ENCODE measurements at regions not wholly inside any gene's neighbourhood (a gene's known extent, or its start where the extent isn't known, plus 50 kb on each side); places are given as distances from the start of the nearest gene placed in this dataset.

- no peak for TF ChIP-seq RAD21 (IDR thresholded peaks at IDR 0.05; ENCODE audit: low read depth)
- no peak for TF ChIP-seq ELF1 (IDR thresholded peaks at IDR 0.05; ENCODE audit: borderline replicate concordance, low read depth)
- TF ChIP-seq ZFX (IDR thresholded peaks at IDR 0.05): no peak
- no peak for TF ChIP-seq EGR1 (IDR thresholded peaks at IDR 0.05; ENCODE audit: low read depth)
- TF ChIP-seq MAX (IDR thresholded peaks at IDR 0.05): no peak
- no peak for TF ChIP-seq CTCF (IDR thresholded peaks at IDR 0.05 in 2 of 3, conservative IDR thresholded peaks at IDR 0.05 in 1 of 3; ENCODE audit: borderline replicate concordance in 1 of 3, insufficient read depth in 1 of 3, low read depth in 2 of 3, low read length in 2 of 3)
- no peak for TF ChIP-seq ZNF274 (IDR thresholded peaks at IDR 0.05; ENCODE audit: low read depth, low read length)
- TF ChIP-seq SRF (IDR thresholded peaks at IDR 0.05; ENCODE audit: low read depth): no peak
- no peak for TF ChIP-seq YY1 (IDR thresholded peaks at IDR 0.05; ENCODE audit: extremely low read depth, insufficient replicate concordance, low read depth, low read length)
- no peak for TF ChIP-seq POLR2AphosphoS5 (IDR thresholded peaks at IDR 0.05; ENCODE audit: low read depth, low read length)
- TF ChIP-seq JUND (IDR thresholded peaks at IDR 0.05): no peak
- TF ChIP-seq ATF3 (IDR thresholded peaks at IDR 0.05): no peak
- TF ChIP-seq EZH2phosphoT487 (IDR thresholded peaks at IDR 0.05; ENCODE audit: borderline replicate concordance): no peak
- no peak for TF ChIP-seq REST (IDR thresholded peaks at IDR 0.05; ENCODE audit: low read depth)
- TF ChIP-seq SP1 (IDR thresholded peaks at IDR 0.05; ENCODE audit: low read depth): no peak
- no peak for TF ChIP-seq FOSL1 (IDR thresholded peaks at IDR 0.05; ENCODE audit: low read depth)
- TF ChIP-seq EZH2 (IDR thresholded peaks at IDR 0.05): no peak
- TF ChIP-seq ZBTB33 (IDR thresholded peaks at IDR 0.05; ENCODE audit: extremely low read depth, insufficient replicate concordance, low read length): no peak
- no peak for TF ChIP-seq CBX3 (IDR thresholded peaks at IDR 0.05; ENCODE audit: low read depth)
- no peak for DNase-seq (ENCODE audit: low read depth, low spot score)
- ATAC-seq: no peak
- Histone ChIP-seq H3K9me3 (ENCODE audit: control insufficient read depth in 1 of 2, insufficient read depth in 1 of 2, low read depth in 1 of 2, low read length in 2 of 2) (no peaks in the 10 kb centered on the region), H3K9me2 (ENCODE audit: insufficient read depth) (no peaks in the 10 kb centered on the region), H3K36me3 (ENCODE audit: control insufficient read depth in 1 of 2, insufficient read depth in 2 of 2, low read length in 2 of 2) (no peaks in the 10 kb centered on the region), H3K4me3 (replicated peaks in 1 of 2; ENCODE audit: low read depth in 1 of 2, low read length in 2 of 2) (no peak overlapping the region), H3K79me2 (ENCODE audit: insufficient read depth, low read length) (no peaks in the 10 kb centered on the region), H4K20me1 (ENCODE audit: insufficient read depth) (no peaks in the 10 kb centered on the region), H3K9ac (ENCODE audit: low read length) (no peak overlapping the region), H3K4me1 (ENCODE audit: control insufficient read depth in 1 of 2, insufficient read depth in 2 of 2, low read length in 2 of 2) (peaks cover 7 to 15% of the 10 kb centered on the region in 2 experiments), H2AFZ (ENCODE audit: low read depth, low read length, poor library complexity, severe bottlenecking) (no peak overlapping the region), H3K27me3 (ENCODE audit: insufficient read depth, low read length) (no peaks in the 10 kb centered on the region), H3K27ac (ENCODE audit: low read depth, low read length) (no peak overlapping the region), H3K4me2 (ENCODE audit: low read length) (no peak overlapping the region)
- POLR2A ChIA-PET: no interaction called here
- CTCF ChIA-PET: no interaction called here
- RAD21 ChIA-PET (ENCODE audit: low non-redundant PET in 1 of 2, low total read pairs in 2 of 2, uncharacterized antibody in 2 of 2, unreplicated experiment in 2 of 2): no interaction called here
- BruUV-seq (replicated peaks): no TSS peak
- intact Hi-C loops (cut with micrococcal nuclease): no loop called here
Observed at GRCh38 chr5:173496883-173497255, 119.6 kb downstream of the BOD1 start.

All from HCT116 (cell line).